CMK (cell line): ENCODE measurements at regions not wholly inside any gene's neighbourhood (a gene's known extent, or its start where the extent isn't known, plus 50 kb on each side); places are given as distances from the start of the nearest gene placed in this dataset.

ENCODE experiments used
- DNase-seq: peaks from one replicate; pipeline ENCODE4 v3.0.0-alpha.2; 2010; ENCODE audit warnings: low read depth

DNA sequence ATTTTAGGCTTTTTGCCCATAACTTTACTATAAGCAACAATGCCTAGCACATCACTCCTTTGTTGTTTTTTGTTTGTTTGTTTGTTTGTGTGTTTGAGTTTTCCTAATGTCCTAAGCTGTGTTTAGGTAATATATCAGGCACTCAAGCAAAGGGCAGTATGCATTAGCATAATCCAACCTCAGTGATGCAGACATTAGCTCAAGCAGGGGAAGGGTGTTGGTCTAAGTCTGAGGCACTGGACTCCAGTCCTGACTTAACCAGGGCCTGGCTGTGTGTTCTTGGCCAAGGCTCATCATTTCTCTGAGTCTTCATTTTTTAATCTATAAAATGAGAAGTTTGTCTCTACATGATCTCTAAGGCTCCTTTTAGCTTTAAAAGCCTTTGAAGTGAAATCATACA, 65.9 kb upstream of the RFC3 start:
- DNase-seq: no peak

DNA sequence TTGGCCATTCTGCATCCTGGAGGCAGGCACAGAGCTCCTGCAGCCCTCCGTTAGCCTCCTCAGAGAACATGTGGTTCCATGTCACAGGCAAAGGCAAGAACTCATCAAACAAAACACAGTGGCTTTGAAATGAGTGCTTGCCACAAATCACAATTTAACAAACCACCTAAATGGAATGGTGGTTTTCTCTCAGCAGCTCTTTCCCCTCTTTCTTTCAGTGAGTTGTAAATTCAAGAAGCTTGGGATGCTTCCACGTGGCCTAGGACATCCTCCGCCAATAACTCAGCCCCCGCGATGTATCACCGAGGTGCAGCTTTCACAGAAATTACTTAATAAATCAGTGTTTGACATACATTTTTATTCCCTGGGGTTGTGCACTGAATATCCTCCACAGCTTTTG, 65.4 kb upstream of the RFC3 start:
- DNase-seq: no peak

DNA sequence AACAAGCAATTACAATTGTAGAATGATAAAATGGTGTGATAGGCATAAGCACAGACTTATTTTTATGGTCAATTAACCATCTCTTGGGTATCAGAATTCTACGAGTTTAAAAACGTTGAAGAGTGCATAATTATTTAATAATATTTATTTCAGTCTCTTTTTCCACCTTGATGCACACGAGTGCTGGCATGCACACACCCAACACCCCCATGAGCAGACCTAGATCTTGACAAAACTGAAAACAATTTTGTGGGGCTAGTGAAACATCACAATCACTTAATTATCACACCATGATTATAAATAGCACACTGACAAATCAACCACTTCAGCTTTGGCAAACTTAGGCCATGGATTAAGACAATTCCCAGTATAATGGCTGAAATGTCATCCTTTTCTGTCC, 61.0 kb upstream of the RFC3 start:
- no peak for DNase-seq

DNA sequence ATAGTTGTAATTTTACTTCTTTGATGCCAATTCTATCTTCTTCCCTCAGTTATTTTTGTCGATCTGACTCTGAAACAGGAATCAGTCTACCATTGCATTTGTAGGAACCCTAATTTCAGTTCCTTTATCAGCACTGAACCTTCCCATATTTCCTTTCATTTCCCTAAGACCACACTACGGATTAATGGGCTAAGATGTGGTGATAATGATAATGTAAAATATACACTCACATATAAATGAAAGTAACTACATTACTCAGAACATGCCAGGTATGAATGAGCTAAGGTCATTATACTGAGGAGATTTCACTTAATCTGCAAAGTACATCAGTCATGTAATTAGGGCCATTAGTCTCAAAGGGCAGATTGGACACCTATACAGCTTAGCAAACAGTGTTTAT, 60.2 kb upstream of the RFC3 start:
- no peak for DNase-seq

DNA sequence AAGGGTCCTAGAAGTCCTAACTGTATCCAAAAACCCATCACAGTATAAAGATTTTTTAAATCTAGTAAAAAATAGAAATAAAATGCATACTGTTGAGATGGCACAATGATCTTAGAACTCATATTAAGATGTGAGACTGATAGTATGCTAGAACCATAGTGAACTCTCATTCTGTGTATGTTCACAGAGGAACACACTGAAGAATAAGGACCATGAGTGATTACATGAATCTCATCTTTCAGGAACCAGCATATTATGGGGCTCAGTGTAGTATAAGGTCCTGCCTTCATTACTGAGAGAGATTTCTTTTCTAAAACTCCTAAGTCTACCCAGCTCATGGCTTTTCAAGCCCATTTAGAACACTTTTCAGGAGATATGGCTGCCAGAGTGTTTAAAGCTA, 59.8 kb upstream of the RFC3 start:
- no peak for DNase-seq

DNA sequence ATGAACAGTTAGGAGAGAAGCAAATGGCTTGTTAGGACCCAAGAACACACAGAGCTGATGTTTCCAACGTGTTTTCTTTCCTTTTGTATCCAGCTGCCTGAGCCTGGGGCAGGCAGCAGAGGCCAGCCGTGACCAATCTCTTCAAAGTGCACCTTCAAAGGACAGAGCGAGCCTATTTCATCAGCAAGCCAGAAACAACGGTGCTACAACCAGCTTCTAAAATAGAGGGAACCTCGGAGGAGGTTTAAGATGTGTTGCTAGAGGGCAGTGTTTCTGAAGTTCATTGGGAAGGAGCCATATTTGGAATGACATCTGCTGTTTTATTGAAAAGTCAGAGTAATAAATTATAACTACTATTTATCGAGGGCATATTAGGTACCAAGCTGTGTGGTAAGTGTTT, 56.2 kb upstream of the RFC3 start:
- no peak for DNase-seq

DNA sequence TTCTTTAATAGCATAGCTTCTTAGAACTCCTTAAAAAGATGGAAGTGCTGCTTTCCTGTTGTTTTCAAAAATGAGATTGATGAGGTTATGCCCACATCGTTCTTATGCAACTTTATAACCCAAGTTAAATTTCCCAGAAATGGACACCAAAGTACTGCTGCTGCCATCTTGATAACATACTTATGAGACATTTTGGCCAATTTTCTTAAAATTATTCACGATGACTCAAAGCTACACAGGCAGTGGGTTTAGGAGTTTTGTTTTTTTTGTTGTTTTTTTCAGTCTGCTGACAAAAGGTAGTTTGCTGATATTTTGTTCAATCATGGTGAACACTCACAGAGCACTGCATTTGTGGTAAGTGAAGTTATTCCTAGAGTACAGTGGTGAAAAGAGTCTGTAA, 54.9 kb upstream of the RFC3 start:
- no peak for DNase-seq

DNA sequence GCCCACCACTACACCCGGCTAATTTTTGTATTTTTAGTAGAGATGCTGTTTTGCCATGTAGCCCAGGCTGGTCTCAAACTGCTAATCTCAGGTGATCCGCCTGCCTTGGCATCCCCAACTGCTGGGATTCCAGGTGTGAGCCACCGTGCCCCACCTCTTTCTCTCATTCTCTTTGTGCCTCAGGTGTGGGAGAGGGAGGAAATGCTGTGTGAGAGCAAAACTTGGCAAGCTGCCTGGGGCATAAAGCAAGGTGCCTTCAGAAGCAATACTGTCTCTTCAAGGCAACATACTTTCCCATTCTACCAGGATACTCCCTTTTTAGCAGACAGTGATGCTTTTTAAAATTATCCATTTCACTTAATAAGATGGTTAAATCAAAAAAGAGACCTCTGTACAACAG, 53.2 kb upstream of the RFC3 start:
- no peak for DNase-seq

DNA sequence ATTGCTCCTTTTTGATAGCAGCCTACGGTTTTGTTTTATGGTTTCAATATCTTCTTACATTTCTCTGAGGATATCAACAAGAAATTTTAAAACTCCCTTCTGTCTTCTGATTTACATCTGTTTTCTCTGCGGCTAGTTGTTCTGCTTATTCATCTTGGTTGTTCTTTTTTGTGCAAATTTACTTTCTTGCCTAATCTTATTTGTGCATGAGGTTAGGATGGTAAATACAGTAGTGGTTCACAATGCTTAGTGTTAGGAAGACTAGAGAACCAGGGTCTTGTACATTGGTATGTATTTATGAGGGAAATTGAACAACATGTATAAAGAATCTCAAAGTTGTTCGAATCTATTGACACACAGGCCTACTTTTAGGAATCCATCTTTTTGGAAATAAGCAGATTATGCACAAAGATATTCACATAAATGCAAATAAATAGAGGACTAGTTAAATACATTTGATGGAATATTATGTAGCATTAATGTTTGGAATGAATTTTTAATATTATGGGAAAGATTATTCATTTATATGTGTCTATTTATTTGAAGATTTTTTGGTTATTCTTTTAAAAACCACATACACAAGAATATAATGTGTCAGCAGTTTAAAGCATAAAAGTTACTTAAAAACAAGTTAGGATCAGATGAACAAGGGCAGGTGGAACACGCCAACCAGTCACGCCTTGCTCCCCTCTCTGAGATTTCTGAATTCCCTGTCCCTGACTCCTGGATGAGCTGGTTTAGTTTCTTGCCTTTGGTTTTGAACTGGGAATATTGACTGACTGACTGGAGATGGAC, 51.4 kb upstream of the RFC3 start:
- DNase-seq: no peak

DNA sequence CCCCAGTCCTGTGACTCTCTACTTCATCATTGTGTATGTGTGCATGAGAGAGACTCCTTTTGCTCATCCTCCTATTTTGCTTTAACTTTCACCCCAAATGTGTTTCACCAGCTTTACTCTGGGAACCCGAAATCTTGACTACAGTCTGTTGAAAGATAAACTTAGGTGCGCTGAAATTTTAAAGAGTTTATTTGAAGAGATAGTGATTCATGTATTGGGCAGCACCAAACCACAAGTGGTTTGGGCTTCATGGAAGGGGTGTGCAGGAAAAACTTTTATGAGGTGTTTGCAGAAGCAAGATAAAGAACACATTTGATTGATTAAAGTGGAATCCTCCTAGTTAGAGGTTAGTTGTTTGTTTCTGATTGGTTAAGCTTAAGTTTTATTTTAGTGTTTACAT, 50.8 kb upstream of the RFC3 start:
- no peak for DNase-seq
